GM13977 (cell line): ENCODE measurements at regions not wholly inside any gene's neighbourhood (a gene's known extent, or its start where the extent isn't known, plus 50 kb on each side); places are given as distances from the start of the nearest gene placed in this dataset.

Experiments used
- DNase-seq: peaks from one replicate; pipeline ENCODE4 v3.0.0; 2012; ENCODE audit warnings: low spot score
- CTCF ChIP-seq: IDR thresholded peaks from 2 replicates; pipeline ENCODE4 v1.5.1; 2012; ENCODE audit warnings: mild to moderate bottlenecking, control low read depth; ENCODE audit not compliant: insufficient read depth; ENCODE audit errors: extremely low read depth, missing control alignments
- in situ Hi-C: fragments of 300-500 bp; cut with MboI; formaldehyde crosslinking; loops from one replicate; pipeline ENCODE4 v1.12.0; 2022; ENCODE audit warnings: low sequenced_read_pairs, low pct_unique_long_range_greater_than_20kb, mixed read lengths, inconsistent platforms; ENCODE audit not compliant: unreplicated experiment

GRCh38 chr12:63222582-63222981 lies 71.6 kb upstream of the AVPR1A start:
- in situ Hi-C loops, result no loop called here
- no peak for TF ChIP-seq CTCF
- DNase-seq, result no peak

GRCh38 chr12:63220921-63221320 lies 69.9 kb upstream of the AVPR1A start:
- DNase-seq, result no peak
- no peak for TF ChIP-seq CTCF
- in situ Hi-C loops, result no loop called here

- TF ChIP-seq CTCF, result no peak
- in situ Hi-C loops, result no loop called here
- DNase-seq, result no peak
Observed at GRCh38 chr12:63212316-63212715, 61.3 kb upstream of the AVPR1A start.

GRCh38 chr12:63208956-63209355 lies 58.0 kb upstream of the AVPR1A start:
- in situ Hi-C loops, result no loop called here
- DNase-seq, result no peak
- no peak for TF ChIP-seq CTCF

- TF ChIP-seq CTCF, result no peak
- DNase-seq, result no peak
- in situ Hi-C loops, result no loop called here
Observed at GRCh38 chr12:63206909-63207308, 55.9 kb upstream of the AVPR1A start.

GRCh38 chr12:63206494-63206893 lies 55.5 kb upstream of the AVPR1A start:
- no peak for DNase-seq
- no peak for TF ChIP-seq CTCF
- in situ Hi-C loops, result no loop called here
